ENCODE measurements at regions not wholly inside any gene's neighbourhood (a gene's known extent, or its start where the extent isn't known, plus 50 kb on each side); places are given as distances from the start of the nearest gene placed in this dataset.

- no peak for TF ChIP-seq ATF3 (IDR thresholded peaks at IDR 0.05; ENCODE audit: insufficient read depth, low read depth, low read length)
- no peak for TF ChIP-seq NRF1 (IDR thresholded peaks at IDR 0.05; ENCODE audit: low read depth, low read length)
- no peak for TF ChIP-seq TAF1 (IDR thresholded peaks at IDR 0.05; ENCODE audit: low read depth, low read length)
- TF ChIP-seq TCF12 (IDR thresholded peaks at IDR 0.05; ENCODE audit: low read depth, low read length) = no peak
- no peak for TF ChIP-seq BRCA1 (IDR thresholded peaks at IDR 0.05; ENCODE audit: low read depth, low read length)
- no peak for TF ChIP-seq GABPA (IDR thresholded peaks at IDR 0.05; ENCODE audit: borderline replicate concordance, insufficient read depth, low read length)
- no peak for TF ChIP-seq CBX8 (IDR thresholded peaks at IDR 0.05; ENCODE audit: borderline replicate concordance, low read depth, low read length)
- no peak for TF ChIP-seq EZH2 (IDR thresholded peaks at IDR 0.05; ENCODE audit: low read depth, low read length, severe bottlenecking)
- no peak for TF ChIP-seq ZNF274 (IDR thresholded peaks at IDR 0.05; ENCODE audit: borderline replicate concordance, extremely low read depth, low read length)
- TF ChIP-seq EGR1 (IDR thresholded peaks at IDR 0.05; ENCODE audit: borderline replicate concordance, low read depth, low read length) = no peak
- no peak for TF ChIP-seq POU5F1 (IDR thresholded peaks at IDR 0.05; ENCODE audit: low read depth, low read length)
- no peak for TF ChIP-seq CREB1 (IDR thresholded peaks at IDR 0.05)
These were observed 73.8 kb upstream of the IPO9 start (continued) for GRCh38 chr1:201755200-201755599.

All from H1 (cell line).